ENCODE measurements at regions not wholly inside any gene's neighbourhood (a gene's known extent, or its start where the extent isn't known, plus 50 kb on each side); places are given as distances from the start of the nearest gene placed in this dataset.

- Histone ChIP-seq H3K9me3 (ENCODE audit: insufficient read depth in 2 of 2, low read depth in 1 of 2, low read length in 1 of 2) (no peaks in the 10 kb centered on the region), H3K14ac (ENCODE audit: insufficient read length) (no peak overlapping the region), H4K8ac (ENCODE audit: extremely low read depth, insufficient read depth, low read length) (no peak overlapping the region), H3K4me1 (replicated peaks in 1 of 4; ENCODE audit: control insufficient read depth in 3 of 4, insufficient read depth in 4 of 4, low read length in 3 of 4) (no peaks in the 10 kb centered on the region), H3K79me1 (ENCODE audit: low read depth, low read length) (no peaks in the 10 kb centered on the region), H2BK120ac (replicated peaks; ENCODE audit: low read depth, low read length) (no peak overlapping the region), H2BK12ac (ENCODE audit: low read depth, low read length) (no peak overlapping the region), H2BK20ac (ENCODE audit: low read length) (no peak overlapping the region), H4K91ac (replicated peaks; ENCODE audit: insufficient read length, low read length) (no peak overlapping the region), H3K9ac (replicated peaks in 1 of 4; ENCODE audit: extremely low read depth in 1 of 4, low read depth in 3 of 4, low read length in 3 of 4) (no peak overlapping the region), H3K23me2 (ENCODE audit: low read depth, low read length) (no peaks in the 10 kb centered on the region), H3K4me3 (ENCODE audit: extremely low read depth in 1 of 4, insufficient read depth in 2 of 4, low read depth in 3 of 4, low read length in 4 of 4) (no peak overlapping the region), H2AFZ (ENCODE audit: low read length) (no peak overlapping the region), H2BK5ac (ENCODE audit: low read depth, low read length) (no peak overlapping the region), H2AK5ac (ENCODE audit: low read depth, low read length) (no peak overlapping the region), H3K27ac (ENCODE audit: low read depth, low read length) (no peak overlapping the region), H3K79me2 (ENCODE audit: control insufficient read depth in 1 of 2, insufficient read depth in 2 of 2, low read length in 2 of 2) (no peaks in the 10 kb centered on the region), H3K18ac (ENCODE audit: extremely low read depth, low read length) (no peak overlapping the region), H4K20me1 (replicated peaks in 1 of 2; ENCODE audit: control insufficient read depth in 1 of 2, insufficient read depth in 2 of 2, low read length in 2 of 2) (no peaks in the 10 kb centered on the region), H4K5ac (ENCODE audit: insufficient read length, low read depth, low read length) (no peak overlapping the region), H3K56ac (replicated peaks; ENCODE audit: insufficient read length, low read depth, low read length) (no peak overlapping the region), H3K36me3 (ENCODE audit: control insufficient read depth in 2 of 4, insufficient read depth in 4 of 4, low read length in 3 of 4) (no peaks in the 10 kb centered on the region), H3K23ac (ENCODE audit: insufficient read length) (no peak overlapping the region), H3K27me3 (replicated peaks in 1 of 4; ENCODE audit: control insufficient read depth in 3 of 4, extremely low read depth in 1 of 4, insufficient read depth in 3 of 4, low read length in 3 of 4) (no peaks in the 10 kb centered on the region), H3K4ac (replicated peaks; ENCODE audit: insufficient read length, low read depth, low read length) (no peak overlapping the region), H3K4me2 (ENCODE audit: insufficient read depth in 1 of 2, low read depth in 2 of 2, low read length in 2 of 2) (no peak overlapping the region), H2BK15ac (ENCODE audit: low read length) (no peak overlapping the region)
- CTCF ChIA-PET (ENCODE audit: partially characterized antibody): no interaction called here
- FAIRE-seq: no peak
- TF ChIP-seq, protein P1, sequence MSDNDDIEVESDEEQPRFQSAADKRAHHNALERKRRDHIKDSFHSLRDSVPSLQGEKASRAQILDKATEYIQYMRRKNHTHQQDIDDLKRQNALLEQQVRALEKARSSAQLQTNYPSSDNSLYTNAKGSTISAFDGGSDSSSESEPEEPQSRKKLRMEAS (IDR thresholded peaks at IDR 0.05): no peak
- TF ChIP-seq MAFK (IDR thresholded peaks at IDR 0.05; ENCODE audit: low read depth, low read length) (no peak), TAF1 (IDR thresholded peaks at IDR 0.05; ENCODE audit: low read depth, low read length) (no peak), NANOG (IDR thresholded peaks at IDR 0.05; ENCODE audit: insufficient read depth, low read depth, low read length, poor library complexity, severe bottlenecking) (no peak), HDAC6 (IDR thresholded peaks at IDR 0.05; ENCODE audit: low read depth, low read length) (no peak), CREB1 (IDR thresholded peaks at IDR 0.05) (no peak), RBBP5 (IDR thresholded peaks at IDR 0.05; ENCODE audit: borderline replicate concordance, low read depth, low read length) (no peak), USF2 (IDR thresholded peaks at IDR 0.05; ENCODE audit: low read length) (no peak), TEAD4 (IDR thresholded peaks at IDR 0.05; ENCODE audit: low read depth, low read length) (no peak), RAD21 (IDR thresholded peaks at IDR 0.05 in 1 of 2, conservative IDR thresholded peaks at IDR 0.05 in 1 of 2; ENCODE audit: low read depth in 2 of 2, low read length in 2 of 2) (no peak), BCL11A (IDR thresholded peaks at IDR 0.05; ENCODE audit: low read depth in 2 of 2, low read length in 2 of 2) (no peak), RFX5 (IDR thresholded peaks at IDR 0.05; ENCODE audit: borderline replicate concordance, low read depth, low read length) (no peak), BACH1 (IDR thresholded peaks at IDR 0.05; ENCODE audit: low read length) (no peak), CEBPB (IDR thresholded peaks at IDR 0.05; ENCODE audit: low read depth, low read length) (no peak), SRF (IDR thresholded peaks at IDR 0.05; ENCODE audit: low read depth, low read length) (no peak)
- DNase-seq (ENCODE audit: low read depth in 1 of 2, low spot score in 2 of 2): no peak
- POLR2A ChIA-PET (ENCODE audit: partially characterized antibody): no interaction called here
These were observed 147.2 kb upstream of the MXRA5 start for GRCh38 chrX:3493605-3494004.

Data from H1 (cell line).